ENCODE measurements at regions not wholly inside any gene's neighbourhood (a gene's known extent, or its start where the extent isn't known, plus 50 kb on each side); places are given as distances from the start of the nearest gene placed in this dataset.

- TF ChIP-seq POLR2A (IDR thresholded peaks at IDR 0.05) (no peak), EP300 (IDR thresholded peaks at IDR 0.05) (no peak)
- WGBS, 5 donors, result 20 to 56% (median 47%) methylated on average over 1 of the region's 1 CpG
- Histone ChIP-seq H3K9me3 (peaks cover 0 to 11% (median 6%) of the 10 kb centered on the region in 4 donors), H3K4me3 (no peak overlapping the region), H3K27me3 (no peaks in the 10 kb centered on the region), H3K27ac (no peak overlapping the region), H3K36me3 (no peaks in the 10 kb centered on the region), H3K4me1 (no peaks in the 10 kb centered on the region)
- peak in 1 of 2 donors; percentile 3 for DNase-seq
- intact Hi-C loops (cut with DNase I; ENCODE audit: low total_unique reads), result no loop called here
Observed at GRCh38 chr2:190136259-190136658, 73.7 kb upstream of the MSTN start.

- no peak for DNase-seq
- Histone ChIP-seq H3K27ac (no peak overlapping the region), H3K27me3 (no peaks in the 10 kb centered on the region), H3K4me1 (peaks cover 0 to 4% (median 0%) of the 10 kb centered on the region in 4 donors), H3K4me3 (no peak overlapping the region), H3K36me3 (no peaks in the 10 kb centered on the region), H3K9me3 (no peaks in the 10 kb centered on the region)
- no peak for TF ChIP-seq CTCF (IDR thresholded peaks at IDR 0.05)
- TF ChIP-seq POLR2AphosphoS5 (IDR thresholded peaks at IDR 0.05), result no peak
- TF ChIP-seq EP300 (IDR thresholded peaks at IDR 0.05), result no peak
- TF ChIP-seq POLR2A (IDR thresholded peaks at IDR 0.05), result no peak
- intact Hi-C loops (cut with DNase I; ENCODE audit: low total_unique reads), result no loop called here
- WGBS, 5 donors, result 80 to 89% (median 85%) methylated on average over 1 of the region's 1 CpG
Observed at GRCh38 chr2:190129421-190130199, 67.1 kb upstream of the MSTN start.

GRCh38 chr2:190127651-190128050 is 65.1 kb upstream of the MSTN start:
- H3K4me1 ChIP-seq, result peaks cover 0 to 4% (median 0%) of the 10 kb centered on the region in 4 donors
- H3K9me3 ChIP-seq, result no peaks in the 10 kb centered on the region
- intact Hi-C loops (cut with DNase I; ENCODE audit: low total_unique reads), result no loop called here
- H3K36me3 ChIP-seq, result no peaks in the 10 kb centered on the region
- TF ChIP-seq CTCF (IDR thresholded peaks at IDR 0.05) (no peak), EP300 (IDR thresholded peaks at IDR 0.05) (no peak), POLR2A (IDR thresholded peaks at IDR 0.05) (no peak), POLR2AphosphoS5 (IDR thresholded peaks at IDR 0.05) (no peak)
- H3K27ac ChIP-seq, result no peak overlapping the region
- H3K27me3 ChIP-seq, result no peaks in the 10 kb centered on the region
- no peak overlapping the region for H3K4me3 ChIP-seq
- no peak for DNase-seq

- H3K4me3 ChIP-seq, result no peak overlapping the region
- no peaks in the 10 kb centered on the region for H3K36me3 ChIP-seq
- DNase-seq, result peak in 1 of 2 donors; percentile 49
- H3K4me1 ChIP-seq, result peaks cover 0 to 4% (median 0%) of the 10 kb centered on the region in 4 donors
- no peak overlapping the region for H3K27ac ChIP-seq
- intact Hi-C loops (cut with DNase I; ENCODE audit: low total_unique reads), result no loop called here
- no peaks in the 10 kb centered on the region for H3K27me3 ChIP-seq
- H3K9me3 ChIP-seq, result no peaks in the 10 kb centered on the region
- no peak for TF ChIP-seq CTCF (IDR thresholded peaks at IDR 0.05)
- no peak for TF ChIP-seq POLR2AphosphoS5 (IDR thresholded peaks at IDR 0.05)
- TF ChIP-seq POLR2A (IDR thresholded peaks at IDR 0.05), result no peak
- TF ChIP-seq EP300 (IDR thresholded peaks at IDR 0.05), result no peak
Observed at GRCh38 chr2:190126798-190127197, 64.3 kb upstream of the MSTN start.

GRCh38 chr2:190123956-190124355 is 61.4 kb upstream of the MSTN start:
- H3K27me3 ChIP-seq, result no peaks in the 10 kb centered on the region
- H3K9me3 ChIP-seq, result no peaks in the 10 kb centered on the region
- WGBS, 5 donors, result 80 to 91% (median 83%) methylated on average over 2 of the region's 2 CpGs
- H3K4me1 ChIP-seq, result peaks cover 0 to 4% (median 0%) of the 10 kb centered on the region in 4 donors
- TF ChIP-seq POLR2A (IDR thresholded peaks at IDR 0.05) (no peak), POLR2AphosphoS5 (IDR thresholded peaks at IDR 0.05) (no peak), CTCF (IDR thresholded peaks at IDR 0.05) (no peak), EP300 (IDR thresholded peaks at IDR 0.05) (no peak)
- intact Hi-C loops (cut with DNase I; ENCODE audit: low total_unique reads), result no loop called here
- no peaks in the 10 kb centered on the region for H3K36me3 ChIP-seq
- no peak overlapping the region for H3K27ac ChIP-seq
- no peak for DNase-seq
- H3K4me3 ChIP-seq, result no peak overlapping the region

Data from stomach (tissue), 8 donors.